Glomerular visceral epithelial cell (primary cell): ENCODE measurements at regions not wholly inside any gene's neighbourhood (a gene's known extent, or its start where the extent isn't known, plus 50 kb on each side); places are given as distances from the start of the nearest gene placed in this dataset.

Experiments
- DNase-seq: peaks from one replicate; pipeline ENCODE4 v3.0.0-alpha.2; 2016; ENCODE audit errors: extremely low spot score

DNA sequence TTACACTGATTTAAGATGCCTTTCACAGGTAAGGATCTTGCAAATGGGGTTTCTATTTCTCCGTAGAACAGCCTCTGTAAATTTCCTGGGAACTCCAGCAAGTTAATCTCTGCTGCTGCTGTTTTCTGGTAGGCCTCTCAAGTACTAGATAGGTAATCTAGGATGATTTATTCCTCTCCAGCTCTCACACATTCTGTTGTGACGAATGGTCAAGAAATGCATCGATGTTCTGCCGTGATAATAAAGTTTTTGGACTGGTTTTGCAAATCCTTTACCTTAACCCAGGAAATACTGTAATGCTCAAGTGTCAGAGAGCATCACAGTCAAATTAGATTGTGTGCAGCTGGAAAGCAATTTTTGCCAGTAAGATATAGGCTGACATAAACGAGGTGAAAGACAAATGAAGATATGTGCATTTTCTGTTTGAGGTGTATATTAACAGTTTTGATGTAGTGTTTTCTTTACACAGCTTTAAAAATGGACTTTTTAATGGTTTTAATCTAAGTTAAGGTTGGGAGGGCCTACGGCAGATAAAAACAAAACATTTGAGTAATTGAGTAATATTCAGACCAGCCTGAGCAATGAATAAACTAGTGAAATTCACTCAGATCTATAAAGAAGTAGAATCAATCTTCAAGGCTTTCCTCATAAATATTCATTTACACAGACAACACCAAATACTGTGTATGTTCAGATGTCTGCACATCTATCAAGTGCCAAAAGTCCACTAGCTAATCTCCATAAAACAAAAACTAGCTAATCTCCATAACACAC lies 300.6 kb upstream of the EDIL3 start:
- no peak for DNase-seq

DNA sequence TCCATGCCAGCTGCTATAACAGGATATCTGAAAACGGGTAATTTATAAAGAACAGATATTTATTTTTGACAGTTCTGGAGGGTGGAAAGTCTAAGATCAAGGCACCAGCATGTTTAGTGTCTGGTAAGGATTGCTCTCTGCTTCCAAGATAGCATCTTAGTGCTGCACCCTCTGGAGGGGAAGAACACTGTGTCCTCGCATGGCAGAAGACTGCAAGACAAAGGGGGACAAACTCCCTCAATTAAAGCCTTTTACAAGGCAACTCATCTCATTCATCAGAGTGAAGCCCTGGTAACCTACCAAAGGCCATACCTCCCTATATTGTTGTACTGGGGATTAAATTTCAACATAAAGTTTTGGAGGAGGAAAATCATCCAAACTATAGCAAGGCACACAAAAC lies 298.9 kb upstream of the EDIL3 start:
- DNase-seq, result no peak

DNA sequence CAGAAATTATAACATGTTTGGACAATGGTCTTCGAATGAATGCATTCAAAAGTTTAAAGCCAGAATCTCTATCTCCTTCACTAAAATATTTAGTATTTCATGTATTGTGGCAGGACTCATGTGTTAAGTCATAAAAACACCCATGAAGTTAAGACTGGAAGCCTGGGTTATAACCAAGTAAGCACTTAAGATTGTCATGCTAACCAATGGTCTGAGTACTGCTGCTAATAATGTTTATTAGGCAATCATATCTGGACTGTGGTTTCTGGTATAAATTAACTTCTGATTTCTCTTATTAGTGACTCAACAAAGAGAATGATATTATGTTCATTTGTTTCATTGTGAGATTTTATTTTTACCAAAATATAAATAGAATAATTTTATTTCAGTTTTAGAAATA lies 297.9 kb upstream of the EDIL3 start:
- DNase-seq, result no peak

DNA sequence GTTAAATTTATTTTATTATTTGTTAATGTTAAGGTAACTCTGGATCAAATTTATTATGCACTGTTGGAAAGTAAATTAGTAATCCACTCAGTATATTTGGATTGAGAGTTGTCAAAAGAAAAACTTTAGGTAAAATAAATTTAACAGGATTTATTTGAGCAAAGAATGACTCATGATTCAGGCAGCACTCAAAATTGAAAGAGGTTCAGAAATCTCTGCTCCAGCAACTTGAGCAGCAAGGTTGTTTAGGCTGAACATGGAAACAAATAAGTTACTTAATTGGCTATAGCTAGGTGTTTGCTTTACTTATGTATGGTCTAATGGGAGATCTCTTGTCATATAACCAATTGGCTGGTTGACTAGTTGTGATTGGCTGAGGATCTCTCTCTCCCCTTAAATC lies 296.2 kb upstream of the EDIL3 start:
- no peak for DNase-seq

DNA sequence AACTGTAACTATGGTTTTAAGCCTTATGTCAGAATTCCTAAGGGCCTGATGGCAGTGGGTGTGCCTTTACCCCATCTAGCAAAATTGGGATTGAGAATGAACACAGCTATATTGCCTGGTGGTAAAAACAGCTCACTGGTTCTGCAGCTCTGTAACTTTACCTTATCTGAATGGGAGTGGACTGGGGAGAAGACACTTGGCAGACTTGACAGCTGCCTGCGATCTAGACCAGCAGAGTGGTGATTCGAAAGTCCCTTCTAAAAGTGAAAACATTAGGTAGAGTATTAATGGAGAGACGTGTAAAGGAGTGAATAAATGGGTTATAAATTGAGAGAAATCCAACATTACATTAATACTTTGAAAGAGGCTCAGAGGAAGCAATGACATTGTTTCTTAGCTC lies 289.1 kb upstream of the EDIL3 start:
- DNase-seq, result no peak

DNA sequence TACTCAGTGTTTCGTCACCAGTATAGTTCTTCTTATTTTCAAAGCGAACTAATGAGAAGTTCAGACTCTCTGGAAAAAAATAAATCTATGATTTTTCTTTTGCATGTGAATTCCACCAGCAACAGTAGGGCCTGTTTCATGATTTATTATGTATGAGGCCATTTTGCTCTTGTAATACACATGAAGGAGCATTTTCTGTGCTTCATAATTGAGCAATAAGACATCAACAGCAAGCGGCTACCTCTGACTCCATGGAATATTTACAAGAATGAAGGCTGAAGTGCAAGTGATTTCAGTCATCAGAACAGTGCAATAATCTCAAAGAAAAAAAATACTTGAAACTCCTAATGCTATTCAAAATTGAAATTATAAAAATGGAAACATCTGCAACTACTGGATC lies 282.9 kb upstream of the EDIL3 start:
- DNase-seq, result no peak

DNA sequence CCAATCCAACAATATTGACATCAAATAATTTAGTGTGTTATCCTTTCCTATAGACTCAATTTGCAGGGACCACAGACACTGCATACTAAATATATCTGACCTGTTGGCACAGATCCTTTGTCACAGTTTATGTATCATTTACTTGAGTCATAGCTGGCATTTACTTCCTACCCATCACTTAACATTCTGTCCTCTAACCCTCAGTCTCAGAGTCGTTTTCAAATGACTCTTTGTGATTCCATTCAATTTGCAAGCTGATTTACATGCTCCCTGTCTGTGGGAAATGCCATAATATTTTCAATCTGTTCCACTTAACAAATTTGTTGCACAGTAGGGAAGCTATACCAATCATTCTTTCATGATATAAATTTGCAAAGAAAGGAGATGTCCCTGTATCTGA lies 265.7 kb upstream of the EDIL3 start:
- no peak for DNase-seq

DNA sequence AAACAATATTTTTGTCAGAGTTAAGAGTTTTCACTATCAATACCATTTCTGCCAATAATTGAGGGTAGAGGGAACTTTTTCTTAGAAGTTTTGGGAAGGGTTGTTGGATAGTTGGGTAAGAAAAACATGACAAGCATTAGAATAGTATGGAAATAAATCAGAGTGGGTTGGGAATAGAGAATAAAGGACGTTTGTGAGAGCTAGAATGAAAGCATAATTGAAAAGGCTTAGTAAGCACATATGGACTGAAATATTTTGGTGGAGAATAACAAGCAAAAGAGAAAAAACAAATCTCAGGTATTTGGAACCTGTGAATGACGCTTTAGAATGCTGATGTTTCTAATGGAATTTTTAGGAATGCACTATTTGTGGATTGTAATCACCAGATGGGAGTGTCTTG lies 262.9 kb upstream of the EDIL3 start:
- no peak for DNase-seq

DNA sequence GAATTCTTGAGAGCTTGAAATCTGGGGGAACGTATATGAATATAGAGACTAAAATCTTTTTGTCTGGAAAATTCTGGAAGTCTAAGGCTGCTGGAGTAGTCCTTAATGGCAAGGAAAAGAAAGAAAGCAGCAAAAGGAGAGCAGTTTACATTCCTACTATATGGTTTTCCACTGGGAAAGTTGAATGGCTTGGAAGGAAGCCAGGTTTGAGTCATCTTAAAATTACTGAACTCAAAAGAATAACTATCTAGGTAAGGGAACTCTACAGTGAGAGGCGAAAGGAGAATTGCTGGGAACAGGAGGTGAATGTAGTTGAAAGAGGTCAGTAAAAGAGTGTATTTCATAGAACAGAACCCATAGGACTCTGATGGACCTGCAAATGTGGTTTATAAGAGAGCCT lies 258.1 kb upstream of the EDIL3 start:
- DNase-seq, result peak; percentile 69

DNA sequence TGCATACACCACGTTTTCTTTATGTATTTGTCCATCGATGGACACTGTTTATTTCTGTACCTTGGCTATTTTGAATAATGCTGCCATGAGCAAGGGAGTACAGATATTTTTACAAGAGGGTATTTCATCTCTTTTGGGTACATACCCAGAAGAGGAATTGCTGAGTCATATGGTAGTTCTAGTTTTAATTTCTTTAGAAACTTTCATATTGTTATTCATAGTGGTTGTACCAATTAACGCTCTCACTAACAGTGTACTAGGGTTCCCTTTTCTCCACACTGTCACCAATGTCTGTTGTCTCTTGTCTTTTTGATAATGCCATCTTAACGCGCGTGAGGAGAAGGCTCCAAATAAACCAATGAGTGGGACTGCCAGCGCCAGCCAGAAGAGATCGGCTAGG lies 257.6 kb upstream of the EDIL3 start:
- DNase-seq, result no peak

DNA sequence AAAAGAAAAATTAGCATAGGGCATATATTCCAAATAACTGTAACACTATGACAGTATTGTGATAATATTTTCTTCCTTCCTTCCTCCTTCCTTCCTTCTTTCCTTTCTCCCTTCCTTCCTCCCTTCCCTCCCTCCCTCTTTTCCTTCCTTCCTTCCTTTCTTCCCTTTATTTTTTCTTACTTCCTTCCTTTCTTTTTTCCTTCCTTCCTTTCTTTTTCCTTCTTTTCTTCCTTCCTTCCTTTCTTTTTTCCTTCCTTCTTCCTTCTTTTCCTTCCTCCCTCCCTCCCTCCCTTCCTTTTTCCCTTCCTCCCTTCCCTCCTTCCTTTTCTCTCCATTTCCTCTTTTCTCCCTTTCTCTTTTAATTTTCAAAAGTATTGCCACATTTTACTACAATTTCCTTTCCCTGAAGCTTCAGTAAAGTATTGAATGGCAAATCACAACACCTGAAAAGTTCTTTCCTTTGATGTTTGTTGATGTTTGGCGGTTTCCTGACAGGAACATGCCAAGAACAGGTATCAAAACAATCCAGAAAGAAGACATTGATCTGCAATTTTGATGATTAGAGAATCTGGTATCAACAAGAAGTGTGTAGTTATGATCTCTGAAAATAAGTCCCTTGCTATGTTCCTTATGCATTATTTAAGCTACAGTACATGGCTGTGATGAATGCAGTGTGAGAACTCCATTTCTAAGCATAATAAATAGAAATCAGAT lies 253.1 kb upstream of the EDIL3 start:
- DNase-seq, result no peak

DNA sequence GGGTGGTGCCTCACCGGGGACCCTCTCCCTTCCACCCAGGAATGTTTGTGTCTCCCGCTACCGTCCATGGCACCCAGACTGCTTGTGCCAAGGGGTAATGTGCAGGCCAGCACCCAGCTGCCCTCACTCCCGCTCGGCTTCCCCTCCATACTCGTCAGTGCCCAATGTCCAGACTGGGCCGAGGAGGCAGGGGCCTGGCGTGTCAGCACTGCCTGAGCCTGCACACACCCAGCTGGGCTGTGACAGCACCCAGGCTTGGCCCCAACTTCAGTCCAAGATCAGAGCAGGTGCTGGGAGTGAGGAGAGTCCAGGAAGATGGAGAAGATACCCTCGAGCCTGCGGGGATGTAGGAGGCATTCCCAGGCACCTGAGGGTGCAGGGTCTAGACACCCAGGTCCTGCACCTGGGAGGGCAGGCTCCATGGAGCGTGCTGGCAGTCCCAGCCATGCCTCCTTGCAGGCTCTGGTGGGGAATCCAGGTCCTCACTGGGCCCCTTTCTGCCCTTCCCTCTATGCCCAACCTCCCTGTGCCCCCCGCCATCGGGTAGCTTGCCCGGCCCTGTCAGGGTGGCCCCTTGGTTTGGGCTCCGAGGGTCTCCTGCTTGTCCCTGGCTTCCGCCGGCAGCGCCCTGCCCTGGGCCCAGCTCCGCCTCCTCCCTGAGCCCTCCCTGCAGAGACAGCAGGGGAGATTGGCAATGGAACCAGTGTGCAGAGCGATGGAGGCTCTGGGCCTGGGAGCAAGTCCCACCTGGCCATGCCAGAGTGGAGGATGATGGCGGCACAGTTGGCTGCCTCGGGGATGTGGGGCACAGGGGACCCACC lies 250.8 kb upstream of the EDIL3 start:
- no peak for DNase-seq

DNA sequence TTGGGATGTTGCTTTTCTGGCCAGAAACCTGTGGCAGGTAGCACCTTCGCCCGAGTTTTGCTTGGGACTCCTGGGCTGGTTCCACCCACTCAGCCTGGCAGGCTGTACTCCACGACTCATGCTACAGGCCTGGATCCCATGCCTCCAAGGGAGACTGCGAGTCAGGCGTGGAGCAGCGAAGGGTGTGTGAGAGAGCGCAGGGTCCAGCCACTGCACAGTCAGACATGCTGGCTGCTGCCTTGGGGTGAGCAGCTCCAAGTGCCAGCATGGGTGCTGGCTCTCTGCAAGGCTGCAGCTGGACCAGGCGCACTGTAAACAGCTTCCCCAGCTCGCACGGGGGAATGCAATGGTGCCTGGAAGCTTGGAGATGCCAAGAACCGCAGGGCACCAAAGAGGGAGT lies 249.6 kb upstream of the EDIL3 start:
- DNase-seq, result peak; percentile 18

DNA sequence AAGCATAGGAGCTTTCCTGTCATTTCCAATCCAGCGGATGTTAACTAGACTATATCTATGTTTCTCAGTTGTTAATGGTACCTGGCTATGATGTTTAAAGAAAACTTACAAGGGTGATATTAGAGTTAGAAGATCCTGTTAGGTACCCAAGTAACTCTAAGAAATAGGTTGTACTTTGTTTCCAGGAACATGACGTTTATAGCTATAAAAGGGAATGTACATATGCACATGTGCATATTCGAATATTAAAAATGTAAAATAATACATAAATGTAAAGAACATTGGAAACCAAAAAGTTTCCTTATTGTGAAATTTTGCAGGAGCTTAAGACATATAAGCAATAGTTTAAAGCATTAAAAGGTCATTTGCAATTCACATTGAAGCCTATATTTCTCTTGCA lies 247.7 kb upstream of the EDIL3 start:
- DNase-seq, result no peak

DNA sequence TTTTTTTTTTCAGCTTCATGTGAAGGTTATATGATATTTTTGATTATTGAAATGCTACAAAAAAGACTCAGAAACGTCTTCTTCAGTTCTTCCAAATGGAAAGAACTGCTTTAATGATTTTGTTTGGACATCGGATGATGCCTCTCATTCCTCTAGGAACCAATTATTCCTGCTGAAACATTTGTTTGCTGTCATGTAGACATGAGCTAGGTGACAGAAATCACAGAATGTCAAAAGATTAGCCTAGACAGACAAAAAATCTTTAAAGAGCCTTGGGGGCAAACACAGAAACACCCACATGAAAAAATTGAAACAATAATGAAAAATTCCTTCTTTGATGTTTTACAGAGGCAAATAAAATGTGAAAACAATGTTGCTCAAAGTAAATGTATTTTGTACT lies 244.2 kb upstream of the EDIL3 start:
- no peak for DNase-seq

DNA sequence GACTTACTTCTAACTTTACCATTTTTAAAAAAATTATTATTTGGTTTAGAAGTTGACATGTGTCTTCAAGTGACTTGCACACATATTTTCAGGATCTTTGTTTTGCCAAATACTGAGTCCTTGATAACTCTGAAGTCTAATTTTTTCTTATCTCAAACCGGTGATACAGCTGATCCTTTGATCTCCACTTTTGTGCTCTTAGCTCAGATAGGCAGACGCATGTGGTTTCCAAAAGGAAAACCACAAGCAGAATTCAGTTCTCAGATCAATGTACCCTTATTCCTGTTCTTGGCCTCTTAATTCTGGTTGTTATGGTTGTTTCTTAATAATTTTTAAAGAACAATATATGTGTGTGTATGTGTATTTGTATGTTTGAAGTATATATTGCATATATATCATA lies 238.3 kb upstream of the EDIL3 start:
- no peak for DNase-seq

DNA sequence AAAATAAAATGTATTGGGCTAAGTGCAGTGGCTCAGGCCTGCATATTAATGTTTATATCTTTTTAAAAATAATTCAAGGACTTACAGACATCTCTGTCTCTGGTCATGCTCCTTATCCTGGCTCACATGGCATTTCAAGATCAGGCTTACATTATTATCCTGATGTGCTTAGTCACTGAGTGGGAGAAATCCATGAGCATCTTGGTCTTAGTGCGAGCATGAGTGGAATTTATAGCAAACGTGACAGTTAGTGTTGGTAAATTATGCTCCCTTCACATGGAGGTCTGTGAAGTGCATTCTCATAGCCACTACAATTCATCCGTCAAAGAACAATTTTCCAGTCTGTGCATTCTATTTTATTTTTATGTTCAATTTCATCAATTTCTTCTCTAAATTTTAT lies 237.8 kb upstream of the EDIL3 start:
- no peak for DNase-seq

DNA sequence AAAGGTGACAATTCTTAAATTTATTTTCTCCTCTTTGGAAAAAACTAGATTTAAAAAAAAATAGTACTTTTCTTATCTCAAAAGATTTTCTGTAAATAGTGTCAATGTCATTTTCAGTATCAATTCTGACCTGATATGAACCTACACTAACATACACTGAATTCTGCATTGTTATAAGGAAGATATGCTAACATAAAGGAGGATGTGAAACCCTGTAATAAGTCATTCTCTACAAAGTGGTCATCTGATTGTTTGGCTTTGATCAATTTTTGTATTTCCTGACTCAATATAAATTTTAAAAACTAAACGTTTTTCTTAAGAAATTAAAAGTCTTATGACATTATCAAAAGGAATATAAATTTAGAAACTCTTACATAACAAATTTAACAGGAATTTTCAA lies 233.6 kb upstream of the EDIL3 start:
- no peak for DNase-seq

DNA sequence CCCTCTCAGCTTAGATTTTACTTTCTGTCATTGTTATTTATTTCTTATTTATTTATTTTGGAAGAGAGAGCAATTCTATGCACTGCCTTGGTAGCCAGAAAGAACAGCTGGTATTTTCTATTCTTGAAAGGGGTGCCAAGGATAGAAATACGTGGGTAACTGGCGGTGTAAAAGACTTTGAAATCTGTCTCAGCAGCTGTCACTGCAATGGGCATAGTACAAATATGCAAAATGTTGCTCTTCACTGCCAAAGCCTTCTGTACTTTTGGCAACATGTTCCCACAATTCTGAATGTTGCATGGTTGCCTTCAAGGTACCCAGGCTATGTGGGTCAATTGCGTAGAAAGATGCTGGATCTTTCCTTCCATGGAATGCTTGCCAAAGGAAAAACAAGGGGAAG lies 230.2 kb upstream of the EDIL3 start:
- DNase-seq, result no peak

DNA sequence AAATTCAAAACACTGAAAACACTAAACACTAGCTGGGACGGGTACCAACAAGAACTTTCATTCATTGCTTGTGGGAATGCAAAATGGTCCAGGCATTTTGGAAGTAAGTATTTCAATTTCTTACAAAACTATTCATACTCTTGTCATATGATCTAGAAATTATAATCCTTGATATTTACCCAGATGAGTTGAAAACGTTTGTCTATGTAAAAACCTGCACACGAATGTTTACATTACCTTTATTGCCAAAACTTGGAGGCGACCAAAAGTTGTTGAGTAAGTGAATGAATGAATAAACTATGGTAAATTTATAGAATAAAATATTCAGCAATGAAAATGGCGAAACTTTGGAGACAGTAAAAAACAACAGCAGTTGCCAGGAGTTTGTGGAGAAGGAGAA lies 222.1 kb upstream of the EDIL3 start:
- DNase-seq, result no peak

DNA sequence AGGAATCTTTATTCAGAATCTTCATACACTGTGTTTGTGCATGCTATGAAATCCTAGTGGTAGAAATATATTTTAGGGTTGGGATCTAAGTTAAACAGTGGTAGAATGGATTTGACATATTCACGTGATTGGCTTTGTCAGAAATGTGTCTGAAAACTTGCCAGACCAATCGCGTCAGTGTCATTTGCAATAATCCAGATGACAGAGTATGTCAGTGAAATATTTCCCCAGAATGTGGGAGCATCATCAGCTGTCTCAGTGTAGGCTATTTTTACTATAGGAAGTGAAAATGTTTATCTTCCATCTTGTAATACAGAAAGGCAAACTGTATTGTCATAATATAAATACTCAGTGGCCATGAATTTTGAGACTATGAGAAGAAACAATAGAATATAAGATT lies 220.6 kb upstream of the EDIL3 start:
- DNase-seq, result no peak

DNA sequence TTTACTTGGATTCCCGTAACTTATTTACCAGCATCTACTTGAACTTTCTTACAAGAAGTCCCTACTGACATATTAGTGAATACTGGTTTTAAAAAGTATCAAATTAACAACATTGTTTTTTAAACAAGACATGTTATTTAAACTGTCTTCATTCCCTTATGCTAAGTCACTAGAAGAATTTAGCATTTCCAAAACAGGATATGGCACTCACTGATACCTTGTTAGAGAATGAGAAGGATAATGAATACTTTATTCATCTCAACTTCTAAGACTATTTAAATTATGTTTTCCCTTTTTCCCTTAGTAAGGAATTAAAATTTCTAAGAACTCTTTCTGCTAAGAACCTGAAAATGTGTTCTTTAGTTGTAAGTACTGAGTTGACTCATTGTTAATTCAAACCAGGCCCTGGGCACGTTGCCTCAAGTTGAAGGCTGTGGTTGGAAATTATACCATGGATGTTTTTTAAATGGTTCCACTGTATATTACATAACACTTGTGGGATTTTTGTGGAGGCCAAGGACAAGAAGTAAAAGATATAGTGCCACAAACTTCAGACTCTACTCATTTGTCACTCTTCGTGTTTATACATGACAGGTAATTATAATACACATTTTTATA lies 219.0 kb upstream of the EDIL3 start:
- DNase-seq, result peak; percentile 33
